CD4-positive, alpha-beta T cell (primary cell): ENCODE measurements at regions not wholly inside any gene's neighbourhood (a gene's known extent, or its start where the extent isn't known, plus 50 kb on each side); places are given as distances from the start of the nearest gene placed in this dataset.

Source experiments
- ATAC-seq: fragments of 200-7000 bp; cut with Tn5 transposase; one replicate; pipeline ENCODE4 v1.10.0; 2022; ENCODE audit warnings: mild to moderate bottlenecking; ENCODE audit not compliant: poor library complexity
- CTCF ChIA-PET: fragments of 350-600 bp; sonication (Branson Sonifier 250); formaldehyde crosslinking; loops from one replicate; lab custom pipeline; 2021; ENCODE audit warnings: antibody characterized with exemption, inconsistent platforms; lab: Charles Lee
- POLR2A ChIA-PET: fragments of 350-600 bp; sonication (Branson Sonifier 250); formaldehyde crosslinking; loops from one replicate; lab custom pipeline; 2021; ENCODE audit warnings: antibody characterized with exemption, inconsistent platforms; lab: Charles Lee
- DNase-seq, 14 experiments: peaks; one replicate each; pipeline ENCODE4 v3.0.0-alpha.2; 2013 to 2020; ENCODE audit warnings: mixed read lengths in 2 of 14
- H3K27ac ChIP-seq, 2 donors: one replicate each; pipeline versions ENCODE4 v1.5.1 to v1.7.0; 2013; ENCODE audit warnings: low read length in 2 of 2, low read depth in 1 of 2, mild to moderate bottlenecking in 1 of 2
- H3K27me3 ChIP-seq, 2 experiments: 1 replicate in 1 of 2; 2 replicates in 1 of 2; pipeline versions ENCODE4 v1.6.1 to v1.7.0; 2013; ENCODE audit warnings: low read length in 2 of 2, control low read depth in 1 of 2, mild to moderate bottlenecking in 1 of 2, moderate library complexity in 1 of 2; ENCODE audit not compliant: insufficient read depth in 2 of 2, control insufficient read depth in 1 of 2
- H3K36me3 ChIP-seq: one replicate; pipeline ENCODE4 v1.6.1; 2013; ENCODE audit warnings: low read length, control low read depth; ENCODE audit not compliant: insufficient read depth
- H3K4me1 ChIP-seq: one replicate; pipeline ENCODE4 v1.6.1; 2013; ENCODE audit warnings: low read length, control low read depth; ENCODE audit not compliant: insufficient read depth
- H3K4me3 ChIP-seq: one replicate; pipeline ENCODE4 v1.5.1; 2013; ENCODE audit warnings: mild to moderate bottlenecking, low read length, moderate library complexity
- H3K9me3 ChIP-seq, 2 experiments: 1 replicate in 1 of 2; 2 replicates in 1 of 2; pipeline versions ENCODE4 v1.6.1 to v1.7.0; 2013; ENCODE audit warnings: low read length in 2 of 2, mild to moderate bottlenecking in 2 of 2, control low read depth in 1 of 2, moderate library complexity in 1 of 2; ENCODE audit not compliant: control insufficient read depth in 1 of 2, insufficient read depth in 1 of 2
- H3K27ac Mint-ChIP-seq: one replicate; pipeline ENCODE4 v1.8.0; 2020; ENCODE audit warnings: mixed read lengths
- H3K27me3 Mint-ChIP-seq: one replicate; pipeline ENCODE4 v1.8.0; 2021; ENCODE audit warnings: mixed read lengths
- H3K36me3 Mint-ChIP-seq: one replicate; pipeline ENCODE4 v1.8.0; 2021; ENCODE audit warnings: low read depth, mixed read lengths
- H3K4me1 Mint-ChIP-seq: one replicate; pipeline ENCODE4 v1.8.0; 2021; ENCODE audit warnings: low read depth, mixed read lengths
- H3K4me3 Mint-ChIP-seq: one replicate; pipeline ENCODE4 v1.8.0; 2020; ENCODE audit warnings: mild to moderate bottlenecking, mixed read lengths
- H3K9me3 Mint-ChIP-seq: one replicate; pipeline ENCODE4 v1.8.0; 2020; ENCODE audit warnings: mixed read lengths
- CTCF ChIP-seq: fragments of 200-600 bp; IDR thresholded peaks from one replicate; pipeline ENCODE4 v1.8.0; 2022; ENCODE audit warnings: antibody characterized with exemption, mild to moderate bottlenecking
- intact Hi-C, 2 experiments: fragments of 100-400 bp; cut with DNase I in 1 of 2; cut with micrococcal nuclease in 1 of 2; formaldehyde crosslinking; loops; one replicate each; pipeline versions ENCODE4 v1.15.1 to v1.9.0; 2023 to 2025; cut with DNase I, micrococcal nuclease

GRCh38 chr5:89384391-89384790 lies 501.4 kb upstream of the MEF2C start:
- ATAC-seq (no peak), DNase-seq (no peak)
- Mint-ChIP-seq H3K36me3 (no peaks in the 10 kb centered on the region), H3K27ac (no peak overlapping the region), H3K4me3 (no peak overlapping the region), H3K27me3 (no peaks in the 10 kb centered on the region), H3K4me1 (no peaks in the 10 kb centered on the region), H3K9me3 (peaks cover 2% of the 10 kb centered on the region)
- no peaks in the 10 kb centered on the region for H3K9me3 ChIP-seq
- no peaks in the 10 kb centered on the region for H3K27me3 ChIP-seq
- no peaks in the 10 kb centered on the region for H3K4me1 ChIP-seq
- POLR2A ChIA-PET = no interaction called here
- no peak overlapping the region for H3K4me3 ChIP-seq
- H3K36me3 ChIP-seq = no peaks in the 10 kb centered on the region
- H3K27ac ChIP-seq = no peak overlapping the region
- no peak for TF ChIP-seq CTCF
- intact Hi-C loops = no loop called here
- CTCF ChIA-PET = no interaction called here

- Histone ChIP-seq H3K4me3 (no peak overlapping the region), H3K9me3 (no peaks in the 10 kb centered on the region), H3K4me1 (no peaks in the 10 kb centered on the region), H3K27ac (no peak overlapping the region), H3K36me3 (no peaks in the 10 kb centered on the region), H3K27me3 (no peaks in the 10 kb centered on the region)
- H3K9me3 Mint-ChIP-seq = peaks cover 2% of the 10 kb centered on the region
- H3K27ac Mint-ChIP-seq = no peak overlapping the region
- ATAC-seq (no peak), DNase-seq (no peak)
- H3K36me3 Mint-ChIP-seq = no peaks in the 10 kb centered on the region
- H3K4me3 Mint-ChIP-seq = no peak overlapping the region
- ChIA-PET POLR2A (no interaction called here), CTCF (no interaction called here)
- intact Hi-C loops = no loop called here
- H3K4me1 Mint-ChIP-seq = no peaks in the 10 kb centered on the region
- H3K27me3 Mint-ChIP-seq = no peaks in the 10 kb centered on the region
- no peak for TF ChIP-seq CTCF
Observed at GRCh38 chr5:89380635-89381034, 497.7 kb upstream of the MEF2C start.

- Mint-ChIP-seq H3K27me3 (no peaks in the 10 kb centered on the region), H3K36me3 (no peaks in the 10 kb centered on the region), H3K4me3 (no peak overlapping the region), H3K9me3 (peaks cover 2% of the 10 kb centered on the region), H3K4me1 (no peaks in the 10 kb centered on the region), H3K27ac (no peak overlapping the region)
- H3K27ac ChIP-seq = no peak overlapping the region
- no peaks in the 10 kb centered on the region for H3K4me1 ChIP-seq
- no peak overlapping the region for H3K4me3 ChIP-seq
- TF ChIP-seq CTCF = no peak
- ATAC-seq = no peak
- DNase-seq = no peak
- H3K27me3 ChIP-seq = no peaks in the 10 kb centered on the region
- H3K36me3 ChIP-seq = no peaks in the 10 kb centered on the region
- intact Hi-C loops = no loop called here
- POLR2A ChIA-PET = no interaction called here
- no peaks in the 10 kb centered on the region for H3K9me3 ChIP-seq
- CTCF ChIA-PET = no interaction called here
Observed at GRCh38 chr5:89377767-89378455, 494.9 kb upstream of the MEF2C start.
